Trophoblast cell (in vitro differentiated cells and primary cell): ENCODE measurements at regions not wholly inside any gene's neighbourhood (a gene's known extent, or its start where the extent isn't known, plus 50 kb on each side); places are given as distances from the start of the nearest gene placed in this dataset.

Experiments used
- DNase-seq, 2 donors: peaks; one replicate each; pipeline ENCODE4 v3.0.0-alpha.2; 2016
- H2AFZ ChIP-seq: 2 replicates; pipeline ENCODE4 v1.6.1; 2013; ENCODE audit warnings: low read length, moderate library complexity, mild to moderate bottlenecking; ENCODE audit not compliant: insufficient read depth, poor library complexity
- H2AK5ac ChIP-seq: 2 replicates; pipeline ENCODE4 v1.6.1; 2013; ENCODE audit warnings: mild to moderate bottlenecking, low read length
- H2BK120ac ChIP-seq: 2 replicates; pipeline ENCODE4 v1.6.1; 2013; ENCODE audit warnings: low read length, mild to moderate bottlenecking, moderate library complexity; ENCODE audit not compliant: insufficient read depth, poor library complexity
- H2BK12ac ChIP-seq: 2 replicates; pipeline ENCODE4 v1.6.1; 2013; ENCODE audit warnings: mild to moderate bottlenecking, low read length, moderate library complexity
- H2BK5ac ChIP-seq: 2 replicates; pipeline ENCODE4 v1.6.1; 2013; ENCODE audit warnings: low read length, low read depth, moderate library complexity, mild to moderate bottlenecking; ENCODE audit not compliant: poor library complexity
- H3K14ac ChIP-seq: 2 replicates; pipeline ENCODE4 v1.6.1; 2013; ENCODE audit warnings: mild to moderate bottlenecking, low read length
- H3K18ac ChIP-seq: 2 replicates; pipeline ENCODE4 v1.6.1; 2013; ENCODE audit warnings: mild to moderate bottlenecking, low read length
- H3K23ac ChIP-seq: 2 replicates; pipeline ENCODE4 v1.6.1; 2013; ENCODE audit warnings: low read length
- H3K27ac ChIP-seq: 2 replicates; pipeline ENCODE4 v1.5.1; 2013; ENCODE audit warnings: low read depth, mild to moderate bottlenecking, inconsistent platforms, low read length, moderate library complexity
- H3K27me3 ChIP-seq: 2 replicates; pipeline ENCODE4 v1.6.1; 2013; ENCODE audit warnings: inconsistent platforms, mild to moderate bottlenecking, low read length, moderate library complexity; ENCODE audit not compliant: insufficient read depth
- H3K36me3 ChIP-seq, 2 experiments: 1 replicate in 1 of 2; 2 replicates in 1 of 2; pipeline ENCODE4 v1.6.1; 2013; ENCODE audit warnings: low read length in 2 of 2, mild to moderate bottlenecking in 2 of 2, moderate library complexity in 1 of 2; ENCODE audit not compliant: insufficient read depth in 2 of 2, control insufficient read depth in 1 of 2
- H3K4ac ChIP-seq: 2 replicates; pipeline ENCODE4 v1.6.1; 2013; ENCODE audit warnings: low read depth, mild to moderate bottlenecking, low read length, moderate library complexity
- H3K4me1 ChIP-seq, 2 experiments: 1 replicate in 1 of 2; 2 replicates in 1 of 2; pipeline ENCODE4 v1.6.1; 2013; ENCODE audit warnings: low read length in 2 of 2, mild to moderate bottlenecking in 2 of 2, moderate library complexity in 1 of 2; ENCODE audit not compliant: insufficient read depth in 2 of 2, control insufficient read depth in 1 of 2
- H3K4me2 ChIP-seq: 2 replicates; pipeline ENCODE4 v1.6.1; 2013; ENCODE audit warnings: inconsistent platforms, mild to moderate bottlenecking, low read length, moderate library complexity
- H3K4me3 ChIP-seq: 2 replicates; pipeline ENCODE4 v1.5.1; 2013; ENCODE audit warnings: mild to moderate bottlenecking, low read depth, low read length, inconsistent platforms
- H3K79me1 ChIP-seq: one replicate; pipeline ENCODE4 v1.6.1; 2013; ENCODE audit warnings: low read length
- H3K79me2 ChIP-seq: 2 replicates; pipeline ENCODE4 v1.6.1; 2013; ENCODE audit warnings: low read length, mild to moderate bottlenecking; ENCODE audit not compliant: control insufficient read depth, insufficient read depth, poor library complexity
- H3K9ac ChIP-seq: 2 replicates; pipeline ENCODE4 v1.6.1; 2013; ENCODE audit warnings: mild to moderate bottlenecking, low read length
- H3K9me3 ChIP-seq: 2 replicates; pipeline ENCODE4 v1.6.1; 2013; ENCODE audit warnings: low read depth, mild to moderate bottlenecking, control low read depth, inconsistent platforms, low read length; ENCODE audit not compliant: insufficient read depth
- H4K12ac ChIP-seq: 2 replicates; pipeline ENCODE4 v1.6.1; 2013; ENCODE audit warnings: low read depth, mild to moderate bottlenecking, low read length, moderate library complexity
- H4K8ac ChIP-seq: 2 replicates; pipeline ENCODE4 v1.6.1; 2013; ENCODE audit warnings: low read depth, mild to moderate bottlenecking, low read length, moderate library complexity
- H4K91ac ChIP-seq: one replicate; pipeline ENCODE4 v1.6.1; 2013; ENCODE audit warnings: low read depth, mild to moderate bottlenecking, low read length, moderate library complexity
- WGBS: extraction: QIAGEN DNeasy Blood & Tissue Kit; methylation state at CpG from one replicate; pipeline ENCODE4 v1.1.7; 2013; ENCODE audit warnings: missing lambda C conversion rate; ENCODE audit not compliant: insufficient read length, insufficient coverage; ENCODE audit errors: extremely low coverage; 5-methylcytosine and 5-hydroxymethylcytosine counted together

DNA sequence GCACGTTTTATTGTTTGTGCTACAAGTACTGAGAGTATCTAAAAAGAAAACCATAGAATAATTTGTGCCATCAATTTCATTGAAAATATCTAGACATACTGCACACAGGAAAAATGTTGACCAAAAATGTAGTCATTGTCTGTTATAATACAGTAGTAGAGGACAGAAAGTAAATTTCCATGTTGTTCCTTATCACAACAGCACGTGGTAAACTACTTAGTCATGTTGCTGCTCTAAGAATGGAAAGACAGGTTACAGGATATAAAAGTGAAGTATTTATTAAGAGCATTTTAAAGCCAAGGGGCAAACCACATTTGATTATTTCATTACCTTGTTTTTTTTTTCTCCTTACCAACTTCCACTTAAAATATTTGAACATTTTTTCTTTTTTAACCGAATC lies 89.0 kb upstream of the CEP85L start:
- Histone ChIP-seq H3K23ac (no peak overlapping the region), H3K14ac (no peak overlapping the region), H3K9me3 (no peaks in the 10 kb centered on the region), H2BK5ac (no peak overlapping the region), H3K4ac (no peak overlapping the region), H3K18ac (no peak overlapping the region), H2BK120ac (no peak overlapping the region), H3K9ac (no peak overlapping the region), H3K4me1 (no peaks in the 10 kb centered on the region), H4K12ac (no peak overlapping the region), H3K79me2 (no peaks in the 10 kb centered on the region), H4K8ac (no peak overlapping the region), H3K36me3 (no peaks in the 10 kb centered on the region), H3K4me2 (no peak overlapping the region), H3K27ac (no peak overlapping the region), H3K79me1 (no peaks in the 10 kb centered on the region), H3K27me3 (no peaks in the 10 kb centered on the region), H2BK12ac (no peak overlapping the region), H2AK5ac (no peak overlapping the region), H2AFZ (no peak overlapping the region), H3K4me3 (no peak overlapping the region), H4K91ac (no peak overlapping the region)
- peak in 1 of 2 donors; percentile 6 for DNase-seq
- 100% methylated on average over 1 of the region's 3 CpGs for WGBS

DNA sequence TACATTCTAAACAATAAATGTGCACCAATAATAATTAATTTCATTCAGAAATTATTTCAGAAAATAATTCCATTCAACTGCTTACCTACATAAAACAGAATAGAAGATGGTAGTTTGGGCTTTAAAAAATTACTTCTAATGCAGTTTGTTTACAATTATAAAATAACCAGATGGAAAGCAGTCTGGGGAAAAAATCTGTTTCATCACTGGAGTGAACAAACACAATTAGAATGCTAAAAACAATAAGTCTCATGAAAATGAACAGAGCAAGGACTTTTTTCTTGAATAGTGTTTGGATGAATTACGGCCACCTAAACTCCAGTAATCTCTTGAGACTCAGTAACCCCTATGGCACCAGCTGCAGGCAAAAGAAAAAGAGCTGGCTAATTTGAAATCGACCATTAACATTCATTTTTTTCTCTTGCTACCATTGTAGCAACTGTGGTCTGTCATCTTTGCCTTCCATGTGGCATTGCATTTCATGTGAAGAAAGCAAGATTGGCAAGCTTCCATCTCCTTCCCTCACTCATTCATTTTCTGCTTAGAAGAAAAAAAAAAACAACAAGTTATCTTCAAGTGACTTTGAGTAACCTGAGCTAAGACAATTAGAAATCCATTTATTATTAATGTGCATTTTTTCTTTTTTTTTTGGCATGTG lies 88.4 kb upstream of the CEP85L start:
- H2AK5ac ChIP-seq = no peak overlapping the region
- no peak overlapping the region for H2BK120ac ChIP-seq
- no peaks in the 10 kb centered on the region for H3K79me1 ChIP-seq
- no CpG with 5 or more reads among the region's 2 CpGs for WGBS
- no peak for DNase-seq
- H3K4ac ChIP-seq = no peak overlapping the region
- H2AFZ ChIP-seq = no peak overlapping the region
- H3K4me3 ChIP-seq = no peak overlapping the region
- H4K91ac ChIP-seq = no peak overlapping the region
- H2BK12ac ChIP-seq = no peak overlapping the region
- no peak overlapping the region for H3K9ac ChIP-seq
- no peak overlapping the region for H4K12ac ChIP-seq
- no peak overlapping the region for H3K4me2 ChIP-seq
- H3K27ac ChIP-seq = no peak overlapping the region
- no peak overlapping the region for H4K8ac ChIP-seq
- H3K23ac ChIP-seq = no peak overlapping the region
- no peak overlapping the region for H3K14ac ChIP-seq
- H2BK5ac ChIP-seq = no peak overlapping the region
- no peak overlapping the region for H3K18ac ChIP-seq
- H3K27me3 ChIP-seq = no peaks in the 10 kb centered on the region
- no peaks in the 10 kb centered on the region for H3K79me2 ChIP-seq
- no peaks in the 10 kb centered on the region for H3K9me3 ChIP-seq
- peaks cover 0 to 3% of the 10 kb centered on the region in 2 experiments for H3K4me1 ChIP-seq
- no peaks in the 10 kb centered on the region for H3K36me3 ChIP-seq

DNA sequence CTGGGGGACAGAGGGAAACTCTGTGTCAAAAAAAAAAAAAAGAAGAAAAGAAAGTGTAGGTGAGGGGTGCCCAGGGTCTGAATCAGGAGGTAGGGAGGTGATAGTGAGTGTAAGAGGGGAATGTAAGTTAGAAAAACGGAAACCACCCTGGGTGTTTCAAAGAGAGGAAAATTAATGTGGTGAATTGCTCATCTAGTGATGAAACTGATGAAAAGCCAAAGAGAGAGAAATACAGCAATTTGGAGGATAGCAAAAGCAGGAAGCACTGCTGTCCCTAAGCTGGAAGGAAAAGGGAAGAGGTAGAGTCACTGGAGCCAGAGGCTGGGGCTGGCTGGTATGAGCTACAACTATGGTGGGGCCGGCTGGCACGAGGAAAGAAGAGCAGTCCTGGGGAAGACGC lies 85.0 kb upstream of the CEP85L start:
- 100% methylated on average over 1 of the region's 4 CpGs for WGBS
- Histone ChIP-seq H2BK5ac (no peak overlapping the region), H3K79me1 (no peaks in the 10 kb centered on the region), H4K12ac (no peak overlapping the region), H3K4me2 (no peak overlapping the region), H2BK12ac (no peak overlapping the region), H2AFZ (no peak overlapping the region), H3K9me3 (no peaks in the 10 kb centered on the region), H2AK5ac (no peak overlapping the region), H3K4ac (no peak overlapping the region), H2BK120ac (no peak overlapping the region), H3K27ac (no peak overlapping the region), H3K36me3 (no peaks in the 10 kb centered on the region), H4K8ac (no peak overlapping the region), H3K9ac (no peak overlapping the region), H3K18ac (no peak overlapping the region), H3K23ac (no peak overlapping the region), H3K14ac (no peak overlapping the region), H4K91ac (no peak overlapping the region), H3K4me3 (no peak overlapping the region), H3K27me3 (no peaks in the 10 kb centered on the region), H3K4me1 (peaks cover 0 to 3% of the 10 kb centered on the region in 2 experiments), H3K79me2 (no peaks in the 10 kb centered on the region)
- no peak for DNase-seq

GRCh38 chr6:118735320-118735719 lies 83.9 kb upstream of the CEP85L start:
- H2BK5ac ChIP-seq = no peak overlapping the region
- no peak overlapping the region for H3K18ac ChIP-seq
- H3K14ac ChIP-seq = no peak overlapping the region
- no peak overlapping the region for H3K4me2 ChIP-seq
- H3K36me3 ChIP-seq = no peaks in the 10 kb centered on the region
- H3K79me1 ChIP-seq = no peaks in the 10 kb centered on the region
- H2AFZ ChIP-seq = no peak overlapping the region
- no peaks in the 10 kb centered on the region for H3K9me3 ChIP-seq
- H3K4me3 ChIP-seq = no peak overlapping the region
- no peak overlapping the region for H2AK5ac ChIP-seq
- H4K12ac ChIP-seq = no peak overlapping the region
- H4K8ac ChIP-seq = no peak overlapping the region
- no peak overlapping the region for H2BK12ac ChIP-seq
- H3K9ac ChIP-seq = no peak overlapping the region
- no peak overlapping the region for H4K91ac ChIP-seq
- H3K4ac ChIP-seq = no peak overlapping the region
- H3K79me2 ChIP-seq = no peaks in the 10 kb centered on the region
- peaks cover 0 to 3% of the 10 kb centered on the region in 2 experiments for H3K4me1 ChIP-seq
- no peaks in the 10 kb centered on the region for H3K27me3 ChIP-seq
- H3K23ac ChIP-seq = no peak overlapping the region
- WGBS = no CpG with 5 or more reads among the region's 2 CpGs
- H2BK120ac ChIP-seq = no peak overlapping the region
- no peak for DNase-seq
- no peak overlapping the region for H3K27ac ChIP-seq
